ENCODE measurements at regions not wholly inside any gene's neighbourhood (a gene's known extent, or its start where the extent isn't known, plus 50 kb on each side); places are given as distances from the start of the nearest gene placed in this dataset.

- TF ChIP-seq CTCF (IDR thresholded peaks at IDR 0.05): no peak
- TF ChIP-seq POLR2A (IDR thresholded peaks at IDR 0.05): no peak
Measured at GRCh38 chr18:45151645-45152044, 463.6 kb upstream of the SLC14A2 start.

All from stomach (tissue), 4 donors.